H1 (cell line): ENCODE measurements at regions not wholly inside any gene's neighbourhood (a gene's known extent, or its start where the extent isn't known, plus 50 kb on each side); places are given as distances from the start of the nearest gene placed in this dataset.

Experiments used
- CTCF ChIA-PET: fragments of 300-600 bp; sonication (Branson Sonifier 250); formaldehyde crosslinking; loops from one replicate; lab custom pipeline; 2021; ENCODE audit not compliant: partially characterized antibody; lab: Charles Lee
- POLR2A ChIA-PET: fragments of 300-600 bp; sonication (Branson Sonifier 250); formaldehyde crosslinking; loops from one replicate; lab custom pipeline; 2021; ENCODE audit warnings: inconsistent platforms; ENCODE audit not compliant: partially characterized antibody; lab: Charles Lee
- DNase-seq, 2 experiments: peaks; one replicate each; pipeline versions ENCODE4 v3.0.0 to v3.0.0-alpha.2; 2010 to 2022; ENCODE audit warnings: low spot score in 2 of 2, low read depth in 1 of 2, mixed read lengths in 1 of 2
- FAIRE-seq: peaks from 2 replicates; lab custom pipeline; 2011; peaks lifted over from hg19 to GRCh38; lab: Jason Lieb, UNC
- H2AFZ ChIP-seq: 2 replicates; pipeline ENCODE4 v1.8.1; 2012; ENCODE audit warnings: low read length, inconsistent platforms
- H2AK5ac ChIP-seq: 2 replicates; pipeline ENCODE4 v1.6.1; 2013; ENCODE audit warnings: low read depth, low read length
- H2BK120ac ChIP-seq: replicated peaks from 2 replicates; pipeline ENCODE3; 2013; ENCODE audit warnings: low read depth, low read length, inconsistent platforms
- H2BK12ac ChIP-seq: 2 replicates; pipeline ENCODE4 v1.6.1; 2013; ENCODE audit warnings: low read depth, low read length
- H2BK15ac ChIP-seq: 2 replicates; pipeline ENCODE4 v1.6.1; 2013; ENCODE audit warnings: low read length
- H2BK20ac ChIP-seq: 2 replicates; pipeline ENCODE4 v1.6.1; 2013; ENCODE audit warnings: low read length
- H2BK5ac ChIP-seq: 2 replicates; pipeline ENCODE4 v1.6.1; 2013; ENCODE audit warnings: low read depth, low read length
- H3K14ac ChIP-seq: 2 replicates; pipeline ENCODE4 v1.6.1; 2013; ENCODE audit warnings: inconsistent platforms; ENCODE audit not compliant: insufficient read length
- H3K18ac ChIP-seq: 2 replicates; pipeline ENCODE4 v1.6.1; 2013; ENCODE audit warnings: low read length; ENCODE audit errors: extremely low read depth
- H3K23ac ChIP-seq: 2 replicates; pipeline ENCODE4 v1.6.1; 2013; ENCODE audit warnings: inconsistent platforms; ENCODE audit not compliant: insufficient read length
- H3K23me2 ChIP-seq: 2 replicates; pipeline ENCODE4 v1.6.1; 2013; ENCODE audit warnings: low read depth, low read length
- H3K27ac ChIP-seq: 2 replicates; pipeline ENCODE4 v1.6.1; 2011; ENCODE audit warnings: low read depth, low read length, inconsistent platforms
- H3K27me3 ChIP-seq, 4 experiments: replicated peaks in 1 of 4; 1 replicate in 1 of 4; 2 replicates in 3 of 4; pipeline versions ENCODE4 v1.6.1 to v1.8.1; 2011 to 2013; ENCODE audit warnings: low read length in 3 of 4, mild to moderate bottlenecking in 3 of 4, inconsistent platforms in 2 of 4, mixed read lengths in 2 of 4, moderate library complexity in 1 of 4; ENCODE audit not compliant: control insufficient read depth in 3 of 4, insufficient read depth in 3 of 4; ENCODE audit errors: extremely low read depth in 1 of 4
- H3K36me3 ChIP-seq, 4 experiments: 2 replicates each; pipeline versions ENCODE4 v1.6.1 to v1.8.1; 2011 to 2013; ENCODE audit warnings: mild to moderate bottlenecking in 4 of 4, low read length in 3 of 4, moderate library complexity in 2 of 4, control low read depth in 1 of 4, inconsistent platforms in 1 of 4; ENCODE audit not compliant: insufficient read depth in 4 of 4, control insufficient read depth in 2 of 4
- H3K4ac ChIP-seq: replicated peaks from 2 replicates; pipeline ENCODE3; 2013; ENCODE audit warnings: low read length, low read depth, mixed read lengths, inconsistent platforms; ENCODE audit not compliant: insufficient read length
- H3K4me1 ChIP-seq, 4 experiments: replicated peaks in 1 of 4; 1 replicate in 1 of 4; 2 replicates in 3 of 4; pipeline versions ENCODE4 v1.6.1 to v1.8.1; 2011 to 2013; ENCODE audit warnings: low read length in 3 of 4, inconsistent platforms in 2 of 4, mixed read lengths in 1 of 4; ENCODE audit not compliant: insufficient read depth in 4 of 4, control insufficient read depth in 3 of 4
- H3K4me2 ChIP-seq, 2 experiments: 2 replicates each; pipeline versions ENCODE4 v1.6.1 to v1.8.1; 2011 to 2013; ENCODE audit warnings: low read depth in 2 of 2, low read length in 2 of 2, control low read depth in 1 of 2, inconsistent platforms in 1 of 2, mild to moderate bottlenecking in 1 of 2; ENCODE audit not compliant: insufficient read depth in 1 of 2
- H3K4me3 ChIP-seq, 4 experiments: fragments of 200-600, 300-600 bp in 1 of 4; sonication (generic), shearing (Covaris generic), sonication (Bioruptor Twin) in 1 of 4; 2 replicates each; pipeline versions ENCODE4 v1.5.1 to v1.8.1; 2011 to 2016; ENCODE audit warnings: low read length in 4 of 4, low read depth in 3 of 4, control low read depth in 2 of 4, inconsistent platforms in 2 of 4, mild to moderate bottlenecking in 2 of 4, mixed read lengths in 1 of 4, moderate library complexity in 1 of 4; ENCODE audit not compliant: insufficient read depth in 2 of 4; ENCODE audit errors: extremely low read depth in 1 of 4
- H3K56ac ChIP-seq: replicated peaks from 2 replicates; pipeline ENCODE3; 2013; ENCODE audit warnings: low read depth, mild to moderate bottlenecking, mixed read lengths, low read length, inconsistent platforms; ENCODE audit not compliant: insufficient read length
- H3K79me1 ChIP-seq: 2 replicates; pipeline ENCODE4 v1.6.1; 2013; ENCODE audit warnings: low read depth, low read length, control low read depth
- H3K79me2 ChIP-seq, 2 experiments: 2 replicates each; pipeline versions ENCODE4 v1.6.1 to v1.8.1; 2012 to 2013; ENCODE audit warnings: low read length in 2 of 2, mild to moderate bottlenecking in 2 of 2, inconsistent platforms in 1 of 2; ENCODE audit not compliant: insufficient read depth in 2 of 2, control insufficient read depth in 1 of 2
- H3K9ac ChIP-seq, 4 experiments: replicated peaks in 1 of 4; 1 replicate in 1 of 4; 2 replicates in 3 of 4; pipeline versions ENCODE4 v1.6.1 to v1.8.1; 2011 to 2013; ENCODE audit warnings: low read depth in 3 of 4, low read length in 3 of 4, control low read depth in 2 of 4, mild to moderate bottlenecking in 2 of 4, moderate library complexity in 2 of 4, inconsistent platforms in 1 of 4; ENCODE audit errors: extremely low read depth in 1 of 4
- H3K9me3 ChIP-seq, 2 experiments: 2 replicates each; pipeline versions ENCODE4 v1.6.1 to v1.8.1; 2012 to 2013; ENCODE audit warnings: mild to moderate bottlenecking in 2 of 2, moderate library complexity in 2 of 2, control low read depth in 1 of 2, inconsistent platforms in 1 of 2, low read depth in 1 of 2, low read length in 1 of 2, mixed read lengths in 1 of 2; ENCODE audit not compliant: insufficient read depth in 2 of 2
- H4K20me1 ChIP-seq, 2 experiments: replicated peaks in 1 of 2; 2 replicates each; pipeline versions ENCODE3 to v1.8.1; 2011 to 2013; ENCODE audit warnings: inconsistent platforms in 2 of 2, low read length in 2 of 2, mild to moderate bottlenecking in 1 of 2; ENCODE audit not compliant: insufficient read depth in 2 of 2, control insufficient read depth in 1 of 2
- H4K5ac ChIP-seq: 2 replicates; pipeline ENCODE4 v1.6.1; 2013; ENCODE audit warnings: low read length, low read depth, mixed read lengths, inconsistent platforms; ENCODE audit not compliant: insufficient read length
- H4K8ac ChIP-seq: 2 replicates; pipeline ENCODE4 v1.8.0; 2013; ENCODE audit warnings: mild to moderate bottlenecking, moderate library complexity, low read length, inconsistent platforms; ENCODE audit not compliant: insufficient read depth; ENCODE audit errors: extremely low read depth
- H4K91ac ChIP-seq: replicated peaks from 2 replicates; pipeline ENCODE3; 2013; ENCODE audit warnings: low read length, mixed read lengths, inconsistent platforms; ENCODE audit not compliant: insufficient read length
- BCL11A ChIP-seq, 2 experiments: IDR thresholded peaks; one replicate each; pipeline ENCODE4 v1.6.1; 2011; ENCODE audit warnings: low read depth in 2 of 2, low read length in 2 of 2, mild to moderate bottlenecking in 2 of 2
- CHD2 ChIP-seq: IDR thresholded peaks from 2 replicates; pipeline ENCODE4 v1.6.1; 2012; ENCODE audit warnings: low read length, improper control_type of control experiment
- CTCF ChIP-seq, 3 experiments: IDR thresholded peaks; 1 replicate in 2 of 3; 2 replicates in 1 of 3; pipeline versions ENCODE4 v1.5.1 to v1.6.1; 2011; ENCODE audit warnings: low read length in 3 of 3, mild to moderate bottlenecking in 3 of 3, inconsistent platforms in 2 of 3, low read depth in 1 of 3, moderate library complexity in 1 of 3; ENCODE audit not compliant: insufficient read depth in 1 of 3; ENCODE audit errors: control extremely low read depth in 1 of 3
- EP300 ChIP-seq, 2 experiments: IDR thresholded peaks; 1 replicate in 1 of 2; 2 replicates in 1 of 2; pipeline ENCODE4 v1.6.1; 2011 to 2012; ENCODE audit warnings: low read depth in 2 of 2, low read length in 2 of 2, mild to moderate bottlenecking in 2 of 2, borderline replicate concordance in 1 of 2, inconsistent platforms in 1 of 2, moderate library complexity in 1 of 2
- FOSL1 ChIP-seq: IDR thresholded peaks from 2 replicates; pipeline ENCODE4 v1.6.1; 2011; ENCODE audit warnings: mild to moderate bottlenecking, low read depth, low read length, moderate library complexity; ENCODE audit not compliant: insufficient read depth
- GTF2F1 ChIP-seq: IDR thresholded peaks from 2 replicates; pipeline ENCODE4 v1.6.1; 2012; ENCODE audit warnings: low read depth, low read length, improper control_type of control experiment, borderline replicate concordance
- NRF1 ChIP-seq: IDR thresholded peaks from 2 replicates; pipeline ENCODE4 v1.6.1; 2011; ENCODE audit warnings: mild to moderate bottlenecking, low read depth, low read length, improper control_type of control experiment
- POLR2AphosphoS5 ChIP-seq: IDR thresholded peaks from 2 replicates; pipeline ENCODE4 v1.6.1; 2011; ENCODE audit warnings: low read depth, low read length
- SIN3A ChIP-seq, 2 experiments: IDR thresholded peaks in 1 of 2; conservative IDR thresholded peaks in 1 of 2; 2 replicates each; pipeline ENCODE4 v1.6.1; 2011 to 2012; ENCODE audit warnings: low read length in 2 of 2, improper control_type of control experiment in 1 of 2, low read depth in 1 of 2, mild to moderate bottlenecking in 1 of 2
- SIX5 ChIP-seq: IDR thresholded peaks from 2 replicates; pipeline ENCODE4 v1.6.1; 2011; ENCODE audit warnings: mild to moderate bottlenecking, low read depth, low read length
- SUZ12 ChIP-seq: fragments of 200-600 bp; sonication (generic); IDR thresholded peaks from 2 replicates; pipeline ENCODE4 v1.6.1; 2012; ENCODE audit warnings: mild to moderate bottlenecking, inconsistent platforms, low read length, moderate library complexity, mixed read lengths
- TAF7 ChIP-seq: optimal IDR thresholded peaks from 2 replicates; pipeline ENCODE3; 2011; ENCODE audit warnings: low read depth, mild to moderate bottlenecking, inconsistent platforms, low read length, moderate library complexity, borderline replicate concordance
- WGBS, 2 experiments: shearing (Covaris generic) in 1 of 2; methylation state at CpG; one replicate each; pipeline versions ENCODE4 v1.1.6 to v1.1.7; 2013 to 2015; ENCODE audit warnings: low lambda C conversion rate in 2 of 2, mixed read lengths in 2 of 2, inconsistent platforms in 1 of 2, low coverage in 1 of 2, missing lambda C conversion rate in 1 of 2; ENCODE audit not compliant: insufficient replicate concordance in 2 of 2, insufficient coverage in 1 of 2, insufficient read length in 1 of 2; ENCODE audit errors: extremely low coverage in 1 of 2, missing lambda C conversion rate in 1 of 2; 5-methylcytosine and 5-hydroxymethylcytosine counted together

GRCh38 chr5:71934322-71934721 lies 173.0 kb upstream of the MAP1B start:
- Histone ChIP-seq H3K36me3 (no peaks in the 10 kb centered on the region), H4K91ac (no peak overlapping the region), H3K4me1 (peaks cover 0 to 14% (median 7%) of the 10 kb centered on the region in 4 experiments; a peak in 6 of 7 replicates), H2AK5ac (no peak overlapping the region), H2BK15ac (no peak overlapping the region), H3K18ac (no peak overlapping the region), H3K23me2 (no peaks in the 10 kb centered on the region), H2AFZ (no peak overlapping the region), H3K14ac (no peak overlapping the region), H2BK12ac (no peak overlapping the region), H2BK120ac (no peak overlapping the region), H3K79me2 (no peaks in the 10 kb centered on the region), H3K23ac (no peak overlapping the region), H3K27me3 (no peaks in the 10 kb centered on the region), H3K9ac (no peak overlapping the region), H3K4ac (no peak overlapping the region), H4K20me1 (peaks cover 0 to 2% of the 10 kb centered on the region in 2 experiments), H3K79me1 (no peaks in the 10 kb centered on the region), H2BK20ac (no peak overlapping the region), H2BK5ac (no peak overlapping the region), H3K27ac (no peak overlapping the region), H3K4me3 (no peak overlapping the region), H4K8ac (no peak overlapping the region), H3K4me2 (no peak overlapping the region), H3K56ac (no peak overlapping the region), H3K9me3 (no peaks in the 10 kb centered on the region), H4K5ac (no peak overlapping the region)
- 91% methylated on average over 1 of the region's 1 CpG; no CpG with 5 or more reads in 1 of the 2 experiments for WGBS, 2 experiments
- CTCF ChIA-PET = interaction anchor here (1.6 kb wide), 1 partner anchor 9 kb away, joined by 4 read pairs; no protein-coding TSS in a partner anchor
- FAIRE-seq = no peak
- DNase-seq = no peak
- POLR2A ChIA-PET = no interaction called here
- TF ChIP-seq TAF7 = no peak
- TF ChIP-seq EP300 (IDR thresholded peaks at IDR 0.05; ENCODE audit: borderline replicate concordance in 1 of 2, low read depth in 2 of 2, low read length in 2 of 2) = no peak
- TF ChIP-seq POLR2AphosphoS5 = no peak
- no peak for TF ChIP-seq SIN3A (conservative IDR thresholded peaks at IDR 0.05 in 1 of 2, IDR thresholded peaks at IDR 0.05 in 1 of 2; ENCODE audit: low read depth in 1 of 2, low read length in 2 of 2)
- TF ChIP-seq GTF2F1 = no peak
- no peak for TF ChIP-seq FOSL1
- TF ChIP-seq SUZ12 = no peak
- TF ChIP-seq BCL11A (IDR thresholded peaks at IDR 0.05; ENCODE audit: low read depth in 2 of 2, low read length in 2 of 2) = no peak
- no peak for TF ChIP-seq CHD2
- no peak for TF ChIP-seq CTCF (IDR thresholded peaks at IDR 0.05; ENCODE audit: control extremely low read depth in 1 of 3, insufficient read depth in 1 of 3, low read depth in 1 of 3, low read length in 3 of 3)
- TF ChIP-seq NRF1 = no peak
- TF ChIP-seq SIX5 = no peak
